Ascending aorta (tissue), 2 donors: ENCODE measurements at regions not wholly inside any gene's neighbourhood (a gene's known extent, or its start where the extent isn't known, plus 50 kb on each side); places are given as distances from the start of the nearest gene placed in this dataset.

Experiments used
- DNase-seq, 2 donors: peaks; one replicate each; pipeline ENCODE4 v3.0.0-alpha.2; 2019; ENCODE audit warnings: low spot score in 2 of 2
- H3K27ac ChIP-seq, 2 donors: fragments of 200-600 bp; sonication (generic); one replicate each; pipeline ENCODE4 v1.5.1; 2016 to 2017; ENCODE audit warnings: mild to moderate bottlenecking in 1 of 2
- H3K27me3 ChIP-seq: fragments of 200-600 bp; sonication (generic); one replicate; pipeline ENCODE4 v1.5.1; 2017
- H3K36me3 ChIP-seq, 2 donors: fragments of 200-600 bp; sonication (generic); one replicate each; pipeline ENCODE4 v1.5.1; 2016
- H3K4me1 ChIP-seq, 2 donors: fragments of 200-600 bp; sonication (generic); one replicate each; pipeline ENCODE4 v1.5.1; 2016 to 2017; ENCODE audit warnings: mild to moderate bottlenecking in 1 of 2
- H3K4me3 ChIP-seq, 2 donors: fragments of 200-600 bp; sonication (generic); one replicate each; pipeline ENCODE4 v1.5.1; 2016 to 2017; ENCODE audit warnings: mild to moderate bottlenecking in 1 of 2
- H3K9me3 ChIP-seq, 2 donors: fragments of 200-600 bp; sonication (generic); one replicate each; pipeline ENCODE4 v1.5.1; 2016
- CTCF ChIP-seq, 3 experiments: fragments of 200-600 bp in 2 of 3; fragments of 450-650 bp in 1 of 3; sonication (generic) in 2 of 3; IDR thresholded peaks; one replicate each; pipeline ENCODE4 v1.5.1; 2016 to 2019; ENCODE audit warnings: antibody characterized with exemption in 3 of 3, mild to moderate bottlenecking in 1 of 3, moderate library complexity in 1 of 3
- intact Hi-C: fragments of 100-400 bp; cut with DNase I; formaldehyde crosslinking; loops from one replicate; pipeline ENCODE4 v1.15.1; 2023

- DNase-seq: no peak
- no peak overlapping the region for H3K4me3 ChIP-seq
- H3K27me3 ChIP-seq: no peaks in the 10 kb centered on the region
- H3K36me3 ChIP-seq: no peaks in the 10 kb centered on the region
- TF ChIP-seq CTCF (IDR thresholded peaks at IDR 0.05): no peak
- intact Hi-C loops: no loop called here
- H3K27ac ChIP-seq: no peak overlapping the region
- no peaks in the 10 kb centered on the region for H3K4me1 ChIP-seq
- H3K9me3 ChIP-seq: no peaks in the 10 kb centered on the region
Measured at GRCh38 chr6:163688739-163689362, 274.3 kb downstream of the QKI start.

- Histone ChIP-seq H3K4me1 (no peaks in the 10 kb centered on the region), H3K4me3 (no peak overlapping the region), H3K27ac (no peak overlapping the region), H3K9me3 (peaks cover 0 to 8% of the 10 kb centered on the region in 2 donors), H3K36me3 (no peaks in the 10 kb centered on the region), H3K27me3 (no peaks in the 10 kb centered on the region)
- no peak for DNase-seq
- TF ChIP-seq CTCF (IDR thresholded peaks at IDR 0.05): no peak
- intact Hi-C loops: no loop called here
Measured at GRCh38 chr6:163687075-163687474, 272.6 kb downstream of the QKI start.

GRCh38 chr6:163686301-163686700 lies 271.8 kb downstream of the QKI start:
- H3K27me3 ChIP-seq: no peaks in the 10 kb centered on the region
- H3K9me3 ChIP-seq: peaks cover 0 to 8% of the 10 kb centered on the region in 2 donors
- H3K4me3 ChIP-seq: no peak overlapping the region
- no peaks in the 10 kb centered on the region for H3K36me3 ChIP-seq
- intact Hi-C loops: no loop called here
- DNase-seq: no peak
- TF ChIP-seq CTCF (IDR thresholded peaks at IDR 0.05): no peak
- H3K27ac ChIP-seq: no peak overlapping the region
- no peaks in the 10 kb centered on the region for H3K4me1 ChIP-seq

- DNase-seq: no peak
- no peak overlapping the region for H3K4me3 ChIP-seq
- intact Hi-C loops: no loop called here
- H3K27ac ChIP-seq: no peak overlapping the region
- no peaks in the 10 kb centered on the region for H3K36me3 ChIP-seq
- no peaks in the 10 kb centered on the region for H3K4me1 ChIP-seq
- TF ChIP-seq CTCF (IDR thresholded peaks at IDR 0.05): no peak
- H3K27me3 ChIP-seq: no peaks in the 10 kb centered on the region
- peaks cover 0 to 8% of the 10 kb centered on the region in 2 donors for H3K9me3 ChIP-seq
Measured at GRCh38 chr6:163683105-163683622, 268.6 kb downstream of the QKI start.

- Histone ChIP-seq H3K36me3 (no peaks in the 10 kb centered on the region), H3K4me3 (no peak overlapping the region), H3K4me1 (no peaks in the 10 kb centered on the region), H3K27me3 (no peaks in the 10 kb centered on the region), H3K27ac (no peak overlapping the region), H3K9me3 (peaks cover 0 to 8% of the 10 kb centered on the region in 2 donors)
- no peak for DNase-seq
- intact Hi-C loops: no loop called here
- TF ChIP-seq CTCF (IDR thresholded peaks at IDR 0.05): no peak
Measured at GRCh38 chr6:163679753-163680152, 265.2 kb downstream of the QKI start.
